COLO668 (cell line): ENCODE measurements at regions not wholly inside any gene's neighbourhood (a gene's known extent, or its start where the extent isn't known, plus 50 kb on each side); places are given as distances from the start of the nearest gene placed in this dataset.

ENCODE experiments used
- DNase-seq: peaks from one replicate; lab custom pipeline; 2025; ENCODE audit not compliant: unreplicated experiment; lab: John Stamatoyannopoulos, UW

- DNase-seq, result no peak
Observed at GRCh38 chr5:141800617-141801016, 77.6 kb downstream of the PCDH1 start.

- DNase-seq, result no peak
Observed at GRCh38 chr5:141799507-141800167, 78.6 kb downstream of the PCDH1 start.

GRCh38 chr5:141797425-141797824 lies 80.8 kb downstream of the PCDH1 start:
- no peak for DNase-seq

- no peak for DNase-seq
Observed at GRCh38 chr5:141795421-141795820, 82.8 kb downstream of the PCDH1 start.

- DNase-seq, result no peak
Observed at GRCh38 chr5:141793881-141794280, 84.3 kb downstream of the PCDH1 start.

- no peak for DNase-seq
Observed at GRCh38 chr5:141793403-141793802, 84.8 kb downstream of the PCDH1 start.

- no peak for DNase-seq
Observed at GRCh38 chr5:141790630-141791029, 87.6 kb downstream of the PCDH1 start.

GRCh38 chr5:141789330-141789729 lies 88.9 kb downstream of the PCDH1 start:
- DNase-seq, result no peak

- DNase-seq, result no peak
Observed at GRCh38 chr5:141788296-141788970, 89.8 kb downstream of the PCDH1 start.

GRCh38 chr5:141787376-141787775 lies 90.8 kb downstream of the PCDH1 start:
- DNase-seq, result no peak

- no peak for DNase-seq
Observed at GRCh38 chr5:141786700-141787099, 91.5 kb downstream of the PCDH1 start.

GRCh38 chr5:141785711-141786110 lies 92.5 kb downstream of the PCDH1 start:
- DNase-seq, result no peak

GRCh38 chr5:141785135-141785534 lies 93.1 kb downstream of the PCDH1 start:
- DNase-seq, result no peak

GRCh38 chr5:141784529-141784928 lies 93.7 kb downstream of the PCDH1 start:
- no peak for DNase-seq

- DNase-seq, result no peak
Observed at GRCh38 chr5:141783947-141784296, 94.3 kb downstream of the PCDH1 start.

- peak; percentile 11 for DNase-seq
Observed at GRCh38 chr5:141783005-141783946, 94.9 kb downstream of the PCDH1 start.

GRCh38 chr5:141781910-141782309 lies 96.3 kb downstream of the PCDH1 start:
- no peak for DNase-seq

- no peak for DNase-seq
Observed at GRCh38 chr5:141780952-141781781, 97.0 kb downstream of the PCDH1 start.

GRCh38 chr5:141780240-141780951 lies 97.8 kb downstream of the PCDH1 start:
- no peak for DNase-seq

GRCh38 chr5:141779503-141779973 lies 97.5 kb upstream of the ARAP3 start:
- DNase-seq, result peak; percentile 1
